H9 (cell line): ENCODE measurements at regions not wholly inside any gene's neighbourhood (a gene's known extent, or its start where the extent isn't known, plus 50 kb on each side); places are given as distances from the start of the nearest gene placed in this dataset.
A peak's percentile ranks its signal among the peaks of the same experiment; 100 is the strongest.

Source experiments
- DNase-seq: peaks from one replicate; pipeline ENCODE4 v3.0.0-alpha.2; 2017
- H2AFZ ChIP-seq: one replicate; pipeline ENCODE4 v1.6.1; 2013; ENCODE audit warnings: mild to moderate bottlenecking, low read length, control low read depth, moderate library complexity
- H2AK5ac ChIP-seq: 2 replicates; pipeline ENCODE4 v1.6.1; 2013; ENCODE audit warnings: low read length, control low read depth, mixed read lengths; ENCODE audit not compliant: insufficient read length
- H2BK120ac ChIP-seq: one replicate; pipeline ENCODE4 v1.6.1; 2013; ENCODE audit warnings: low read depth, mild to moderate bottlenecking, low read length, control low read depth, inconsistent platforms; ENCODE audit not compliant: poor library complexity, severe bottlenecking
- H2BK12ac ChIP-seq: 2 replicates; pipeline ENCODE4 v1.6.1; 2013; ENCODE audit warnings: low read length, control low read depth, mixed read lengths, low read depth; ENCODE audit not compliant: insufficient read length
- H2BK15ac ChIP-seq: 2 replicates; pipeline ENCODE4 v1.6.1; 2013; ENCODE audit warnings: low read depth, low read length, control low read depth
- H2BK20ac ChIP-seq: one replicate; pipeline ENCODE4 v1.6.1; 2013; ENCODE audit warnings: low read depth, mild to moderate bottlenecking, low read length, control low read depth, inconsistent platforms; ENCODE audit not compliant: poor library complexity, severe bottlenecking
- H2BK5ac ChIP-seq: 2 replicates; pipeline ENCODE4 v1.6.1; 2013; ENCODE audit warnings: low read length, control low read depth, mixed read lengths; ENCODE audit not compliant: insufficient read length
- H3K14ac ChIP-seq: 2 replicates; pipeline ENCODE4 v1.6.1; 2013; ENCODE audit warnings: low read length, control low read depth; ENCODE audit not compliant: insufficient read depth
- H3K18ac ChIP-seq: 2 replicates; pipeline ENCODE4 v1.6.1; 2013; ENCODE audit warnings: low read depth, mild to moderate bottlenecking, mixed read lengths, low read length, control low read depth; ENCODE audit not compliant: insufficient read length
- H3K23ac ChIP-seq: 2 replicates; pipeline ENCODE4 v1.6.1; 2013; ENCODE audit warnings: low read length, control low read depth, mixed read lengths, low read depth; ENCODE audit not compliant: insufficient read length
- H3K23me2 ChIP-seq: 2 replicates; pipeline ENCODE4 v1.6.1; 2013; ENCODE audit warnings: low read depth, mild to moderate bottlenecking, mixed read lengths, low read length, control low read depth; ENCODE audit not compliant: insufficient read length, poor library complexity, severe bottlenecking
- H3K27ac ChIP-seq: 2 replicates; pipeline ENCODE4 v1.5.1; 2013; ENCODE audit warnings: low read length, control low read depth, mixed read lengths, low read depth; ENCODE audit not compliant: insufficient read length
- H3K27me3 ChIP-seq: 2 replicates; pipeline ENCODE4 v1.6.1; 2013; ENCODE audit warnings: low read length, control low read depth, inconsistent platforms; ENCODE audit not compliant: insufficient read depth
- H3K4ac ChIP-seq: 2 replicates; pipeline ENCODE4 v1.6.1; 2013; ENCODE audit warnings: low read depth, mild to moderate bottlenecking, control low read depth, inconsistent platforms, low read length, moderate library complexity
- H3K4me1 ChIP-seq: 2 replicates; pipeline ENCODE4 v1.6.1; 2013; ENCODE audit warnings: low read length, control low read depth, inconsistent platforms; ENCODE audit not compliant: insufficient read depth
- H3K4me2 ChIP-seq: 2 replicates; pipeline ENCODE4 v1.6.1; 2013; ENCODE audit warnings: low read length, control low read depth, mixed read lengths; ENCODE audit not compliant: insufficient read length, insufficient read depth
- H3K56ac ChIP-seq: 2 replicates; pipeline ENCODE4 v1.6.1; 2013; ENCODE audit warnings: low read depth, mild to moderate bottlenecking, mixed read lengths, low read length, control low read depth; ENCODE audit not compliant: insufficient read length
- H3K79me1 ChIP-seq: 2 replicates; pipeline ENCODE4 v1.6.1; 2013; ENCODE audit warnings: low read depth, mild to moderate bottlenecking, moderate library complexity, low read length, control low read depth, inconsistent platforms; ENCODE audit not compliant: insufficient read depth, poor library complexity, severe bottlenecking
- H3K79me2 ChIP-seq: 2 replicates; pipeline ENCODE4 v1.6.1; 2013; ENCODE audit warnings: low read length, control low read depth, inconsistent platforms; ENCODE audit not compliant: insufficient read depth
- H3K9ac ChIP-seq: 2 replicates; pipeline ENCODE4 v1.6.1; 2013; ENCODE audit warnings: low read length, control low read depth, mixed read lengths; ENCODE audit not compliant: insufficient read length; ENCODE audit errors: extremely low read depth
- H3K9me3 ChIP-seq: one replicate; pipeline ENCODE4 v1.6.1; 2013; ENCODE audit warnings: low read depth, low read length, inconsistent platforms; ENCODE audit not compliant: control insufficient read depth
- H3T11ph ChIP-seq: one replicate; pipeline ENCODE4 v1.6.1; 2013; ENCODE audit warnings: mild to moderate bottlenecking, low read length, control low read depth, inconsistent platforms
- H4K20me1 ChIP-seq: one replicate; pipeline ENCODE4 v1.6.1; 2013; ENCODE audit not compliant: control insufficient read depth, insufficient read length, insufficient read depth
- H4K5ac ChIP-seq: 2 replicates; pipeline ENCODE4 v1.6.1; 2013; ENCODE audit warnings: low read depth, mild to moderate bottlenecking, mixed read lengths, low read length, control low read depth; ENCODE audit not compliant: insufficient read length
- H4K8ac ChIP-seq: replicated peaks from 2 replicates; pipeline ENCODE4 v1.6.1; 2013; ENCODE audit warnings: low read length, control low read depth, mixed read lengths, low read depth; ENCODE audit not compliant: insufficient read length
- H4K91ac ChIP-seq: 2 replicates; pipeline ENCODE4 v1.6.1; 2013; ENCODE audit warnings: low read depth, mild to moderate bottlenecking, moderate library complexity, mixed read lengths, low read length, control low read depth; ENCODE audit not compliant: insufficient read length
- H3K27ac Mint-ChIP-seq, 3 experiments: 2 replicates in 2 of 3; 3 replicates in 1 of 3; pipeline ENCODE4 v1.8.0; 2020 to 2021; ENCODE audit warnings: mixed read lengths in 3 of 3, mild to moderate bottlenecking in 1 of 3, moderate library complexity in 1 of 3
- H3K27me3 Mint-ChIP-seq: 2 replicates; pipeline ENCODE4 v1.8.0; 2021; ENCODE audit warnings: low read depth, mild to moderate bottlenecking, moderate library complexity, mixed read lengths
- H3K36me3 Mint-ChIP-seq, 3 experiments: 2 replicates in 2 of 3; 3 replicates in 1 of 3; pipeline ENCODE4 v1.8.0; 2020 to 2021; ENCODE audit warnings: low read depth in 3 of 3, mixed read lengths in 3 of 3; ENCODE audit not compliant: insufficient read depth in 1 of 3
- H3K4me1 Mint-ChIP-seq, 2 experiments: 2 replicates each; pipeline ENCODE4 v1.8.0; 2020; ENCODE audit warnings: mixed read lengths in 2 of 2
- H3K4me3 Mint-ChIP-seq, 2 experiments: 2 replicates in 1 of 2; 3 replicates in 1 of 2; pipeline ENCODE4 v1.8.0; 2020 to 2021; ENCODE audit warnings: mild to moderate bottlenecking in 2 of 2, mixed read lengths in 2 of 2, moderate library complexity in 1 of 2
- H3K9me3 Mint-ChIP-seq, 2 experiments: 2 replicates in 1 of 2; 3 replicates in 1 of 2; pipeline ENCODE4 v1.8.0; 2020; ENCODE audit warnings: mild to moderate bottlenecking in 2 of 2, mixed read lengths in 2 of 2, moderate library complexity in 1 of 2
- WGBS: extraction: QIAGEN DNeasy Blood & Tissue Kit; methylation state at CpG from one replicate; pipeline ENCODE4 v1.1.7; 2013; ENCODE audit warnings: missing lambda C conversion rate, low lambda C conversion rate, mixed read lengths; ENCODE audit not compliant: insufficient read length; ENCODE audit errors: extremely low coverage; 5-methylcytosine and 5-hydroxymethylcytosine counted together
- TF ChIP-seq, protein P1 (sequence below): fragments of 200-600 bp; sonication (generic); conservative IDR thresholded peaks from 3 replicates; pipeline ENCODE4 v1.8.0; 2021; ENCODE audit warnings: antibody characterized with exemption, mild to moderate bottlenecking

- Histone ChIP-seq H2BK20ac (no peak overlapping the region), H2AFZ (no peak overlapping the region), H3K9me3 (no peaks in the 10 kb centered on the region), H3K9ac (no peak overlapping the region), H2AK5ac (no peak overlapping the region), H3K79me1 (no peaks in the 10 kb centered on the region), H3K27ac (no peak overlapping the region), H3K79me2 (no peaks in the 10 kb centered on the region), H4K20me1 (no peaks in the 10 kb centered on the region), H3K56ac (no peak overlapping the region), H3K23ac (no peak overlapping the region), H3T11ph (no peak overlapping the region), H3K27me3 (no peaks in the 10 kb centered on the region), H4K5ac (no peak overlapping the region), H2BK15ac (no peak overlapping the region), H3K4me2 (no peak overlapping the region), H3K18ac (no peak overlapping the region), H3K23me2 (no peaks in the 10 kb centered on the region), H3K4ac (no peak overlapping the region), H2BK12ac (no peak overlapping the region), H3K4me1 (no peaks in the 10 kb centered on the region), H2BK5ac (no peak overlapping the region), H3K14ac (no peak overlapping the region), H2BK120ac (no peak overlapping the region), H4K91ac (no peak overlapping the region), H4K8ac (no peak overlapping the region)
- Mint-ChIP-seq H3K36me3 (no peaks in the 10 kb centered on the region; a peak in 2 of 7 replicates), H3K4me3 (no peak overlapping the region), H3K4me1 (peaks cover 0 to 5% of the 10 kb centered on the region in 2 experiments; a peak in 2 of 4 replicates), H3K9me3 (peaks cover 3% of the 10 kb centered on the region in 2 experiments; a peak in 3 of 5 replicates), H3K27ac (no peak overlapping the region), H3K27me3 (peaks cover 11% of the 10 kb centered on the region)
- TF ChIP-seq, protein P1, sequence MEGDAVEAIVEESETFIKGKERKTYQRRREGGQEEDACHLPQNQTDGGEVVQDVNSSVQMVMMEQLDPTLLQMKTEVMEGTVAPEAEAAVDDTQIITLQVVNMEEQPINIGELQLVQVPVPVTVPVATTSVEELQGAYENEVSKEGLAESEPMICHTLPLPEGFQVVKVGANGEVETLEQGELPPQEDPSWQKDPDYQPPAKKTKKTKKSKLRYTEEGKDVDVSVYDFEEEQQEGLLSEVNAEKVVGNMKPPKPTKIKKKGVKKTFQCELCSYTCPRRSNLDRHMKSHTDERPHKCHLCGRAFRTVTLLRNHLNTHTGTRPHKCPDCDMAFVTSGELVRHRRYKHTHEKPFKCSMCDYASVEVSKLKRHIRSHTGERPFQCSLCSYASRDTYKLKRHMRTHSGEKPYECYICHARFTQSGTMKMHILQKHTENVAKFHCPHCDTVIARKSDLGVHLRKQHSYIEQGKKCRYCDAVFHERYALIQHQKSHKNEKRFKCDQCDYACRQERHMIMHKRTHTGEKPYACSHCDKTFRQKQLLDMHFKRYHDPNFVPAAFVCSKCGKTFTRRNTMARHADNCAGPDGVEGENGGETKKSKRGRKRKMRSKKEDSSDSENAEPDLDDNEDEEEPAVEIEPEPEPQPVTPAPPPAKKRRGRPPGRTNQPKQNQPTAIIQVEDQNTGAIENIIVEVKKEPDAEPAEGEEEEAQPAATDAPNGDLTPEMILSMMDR, result no peak
- WGBS, result no CpG with 5 or more reads among the region's 6 CpGs
- DNase-seq, result peak; percentile 6
These were observed 55.6 kb upstream of the SHH start for GRCh38 chr7:155867734-155868400.
